Kidney (tissue), 13 donors: ENCODE measurements at regions not wholly inside any gene's neighbourhood (a gene's known extent, or its start where the extent isn't known, plus 50 kb on each side); places are given as distances from the start of the nearest gene placed in this dataset.

Experiments used
- DNase-seq, 5 donors: peaks; one replicate each; pipeline ENCODE4 v3.0.0-alpha.2; 2013 to 2020
- FAIRE-seq: peaks from 2 replicates; lab custom pipeline; 2012; peaks lifted over from hg19 to GRCh38; lab: Jason Lieb, UNC
- H3K27ac ChIP-seq, 2 donors: one replicate each; pipeline ENCODE4 v1.7.0; 2013; ENCODE audit warnings: low read depth in 2 of 2, low read length in 2 of 2, inconsistent platforms in 1 of 2
- H3K27me3 ChIP-seq: one replicate; pipeline ENCODE4 v1.7.1; 2013; ENCODE audit warnings: low read length, inconsistent platforms; ENCODE audit not compliant: control insufficient read depth, insufficient read depth
- H3K36me3 ChIP-seq, 3 donors: one replicate each; pipeline versions ENCODE4 v1.7.0 to v1.7.1; 2013; ENCODE audit warnings: low read length in 3 of 3, control low read depth in 1 of 3, inconsistent platforms in 1 of 3; ENCODE audit not compliant: insufficient read depth in 3 of 3, control insufficient read depth in 2 of 3
- H3K4me1 ChIP-seq, 3 donors: one replicate each; pipeline versions ENCODE4 v1.7.0 to v1.7.1; 2013; ENCODE audit warnings: low read length in 3 of 3, inconsistent platforms in 1 of 3, low read depth in 1 of 3; ENCODE audit not compliant: control insufficient read depth in 2 of 3, insufficient read depth in 2 of 3
- H3K4me3 ChIP-seq, 3 donors: one replicate each; pipeline versions ENCODE4 v1.7.0 to v1.8.1; 2013; ENCODE audit warnings: low read length in 3 of 3, control low read depth in 1 of 3, inconsistent platforms in 1 of 3
- H3K9ac ChIP-seq, 3 donors: one replicate each; pipeline versions ENCODE4 v1.7.0 to v1.7.1; 2013; ENCODE audit warnings: low read length in 3 of 3, control low read depth in 1 of 3, inconsistent platforms in 1 of 3
- H3K9me3 ChIP-seq, 3 donors: one replicate each; pipeline versions ENCODE4 v1.7.0 to v1.7.1; 2013; ENCODE audit warnings: low read length in 3 of 3, control low read depth in 1 of 3, inconsistent platforms in 1 of 3; ENCODE audit not compliant: control insufficient read depth in 2 of 3, insufficient read depth in 1 of 3
- intact Hi-C: fragments of 100-400 bp; cut with DNase I; formaldehyde crosslinking; loops from one replicate; pipeline ENCODE4 v1.11.1; 2022
- TF ChIP-seq, protein P1 (sequence below): IDR thresholded peaks from 3 replicates; pipeline ENCODE4 v1.5.1; 2012; ENCODE audit warnings: mild to moderate bottlenecking, moderate library complexity, borderline replicate concordance; ENCODE audit not compliant: insufficient read depth; ENCODE audit errors: extremely low read depth
- donor health status: control.
- donor health status: control.
- donor health status: control.
- donor health status: control.
- donor health status: control.
- donor health status: DM: yes; HTN: yes; CAD: no.
- donor health status: Normal renal cell carcinoma (clear cell type).

DNA sequence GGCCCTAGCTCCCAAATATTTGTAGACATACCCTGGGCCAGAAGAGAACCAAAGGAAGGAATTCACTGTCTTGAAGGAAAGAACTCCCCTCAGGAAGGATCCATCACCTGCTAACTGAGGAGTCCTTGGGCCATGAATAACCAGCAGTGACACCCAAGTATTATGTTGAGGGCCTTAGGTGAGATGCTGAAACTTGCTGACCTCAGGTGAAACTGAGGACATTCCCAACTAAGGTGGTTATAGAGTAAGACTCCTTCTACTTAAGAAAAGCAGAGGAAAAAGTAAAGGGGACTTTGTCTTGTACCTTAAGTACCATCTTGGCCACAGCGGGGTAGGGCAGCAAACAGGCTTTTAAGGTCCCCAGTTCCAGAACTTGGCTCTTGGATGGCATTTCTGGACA, 491.7 kb downstream of the C6orf118 start:
- DNase-seq (no peak), FAIRE-seq (no peak)
- intact Hi-C loops, result no loop called here
- H3K4me1 ChIP-seq, result no peaks in the 10 kb centered on the region
- H3K4me3 ChIP-seq, result no peak overlapping the region
- H3K9ac ChIP-seq, result no peak overlapping the region
- H3K27ac ChIP-seq, result no peak overlapping the region
- peaks cover 0 to 5% (median 2%) of the 10 kb centered on the region in 3 donors for H3K9me3 ChIP-seq
- H3K27me3 ChIP-seq, result no peaks in the 10 kb centered on the region
- TF ChIP-seq, protein P1, sequence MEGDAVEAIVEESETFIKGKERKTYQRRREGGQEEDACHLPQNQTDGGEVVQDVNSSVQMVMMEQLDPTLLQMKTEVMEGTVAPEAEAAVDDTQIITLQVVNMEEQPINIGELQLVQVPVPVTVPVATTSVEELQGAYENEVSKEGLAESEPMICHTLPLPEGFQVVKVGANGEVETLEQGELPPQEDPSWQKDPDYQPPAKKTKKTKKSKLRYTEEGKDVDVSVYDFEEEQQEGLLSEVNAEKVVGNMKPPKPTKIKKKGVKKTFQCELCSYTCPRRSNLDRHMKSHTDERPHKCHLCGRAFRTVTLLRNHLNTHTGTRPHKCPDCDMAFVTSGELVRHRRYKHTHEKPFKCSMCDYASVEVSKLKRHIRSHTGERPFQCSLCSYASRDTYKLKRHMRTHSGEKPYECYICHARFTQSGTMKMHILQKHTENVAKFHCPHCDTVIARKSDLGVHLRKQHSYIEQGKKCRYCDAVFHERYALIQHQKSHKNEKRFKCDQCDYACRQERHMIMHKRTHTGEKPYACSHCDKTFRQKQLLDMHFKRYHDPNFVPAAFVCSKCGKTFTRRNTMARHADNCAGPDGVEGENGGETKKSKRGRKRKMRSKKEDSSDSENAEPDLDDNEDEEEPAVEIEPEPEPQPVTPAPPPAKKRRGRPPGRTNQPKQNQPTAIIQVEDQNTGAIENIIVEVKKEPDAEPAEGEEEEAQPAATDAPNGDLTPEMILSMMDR, result no peak
- H3K36me3 ChIP-seq, result no peaks in the 10 kb centered on the region

DNA sequence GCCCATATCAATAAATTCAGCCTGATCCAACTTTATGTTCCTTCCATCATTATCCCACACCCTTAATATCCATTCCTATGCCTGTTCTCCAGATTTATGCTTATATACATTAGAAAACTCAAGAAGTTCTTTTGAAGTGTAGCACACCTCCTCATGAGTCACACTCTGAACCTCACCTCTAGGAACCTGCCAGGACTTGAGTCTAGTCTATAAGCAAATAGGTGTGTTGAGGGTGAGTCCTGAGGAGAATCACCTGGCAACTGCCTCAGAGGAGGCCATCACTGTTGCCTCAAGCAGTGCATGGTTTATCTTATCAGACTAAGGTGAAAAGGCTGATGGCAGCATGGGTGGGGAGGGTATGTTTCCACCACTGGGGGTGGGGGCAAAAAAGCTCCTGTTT, 496.7 kb downstream of the C6orf118 start:
- H3K9ac ChIP-seq, result no peak overlapping the region
- FAIRE-seq, result no peak
- no peak for DNase-seq
- peaks cover 0 to 5% (median 2%) of the 10 kb centered on the region in 3 donors for H3K9me3 ChIP-seq
- no peaks in the 10 kb centered on the region for H3K27me3 ChIP-seq
- no peak overlapping the region for H3K27ac ChIP-seq
- TF ChIP-seq, protein P1, result no peak
- no peaks in the 10 kb centered on the region for H3K4me1 ChIP-seq
- no peak overlapping the region for H3K4me3 ChIP-seq
- H3K36me3 ChIP-seq, result no peaks in the 10 kb centered on the region
- intact Hi-C loops, result no loop called here

DNA sequence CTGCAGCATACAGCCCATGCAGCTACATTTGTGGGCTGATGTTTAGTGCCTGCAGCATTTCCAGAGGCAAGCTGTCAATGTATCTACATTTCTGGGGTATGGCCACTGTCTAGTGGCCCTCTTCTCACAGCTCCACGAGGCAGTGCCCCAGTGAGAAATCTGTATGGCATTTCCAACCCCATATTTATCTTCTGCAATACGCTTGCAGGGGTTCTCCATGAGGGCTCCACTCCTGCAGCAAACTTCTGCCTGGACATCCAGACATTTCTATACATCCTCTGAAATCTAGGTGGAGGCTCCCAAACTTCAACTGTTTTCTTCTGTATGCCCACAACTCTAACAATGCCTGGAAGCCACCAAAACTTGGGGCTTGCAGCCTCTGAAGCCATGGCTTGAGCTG, 502.3 kb downstream of the C6orf118 start:
- FAIRE-seq, result no peak
- Histone ChIP-seq H3K4me1 (no peaks in the 10 kb centered on the region), H3K27me3 (no peaks in the 10 kb centered on the region), H3K9ac (no peak overlapping the region), H3K27ac (no peak overlapping the region), H3K36me3 (no peaks in the 10 kb centered on the region), H3K4me3 (no peak overlapping the region), H3K9me3 (no peaks in the 10 kb centered on the region)
- intact Hi-C loops, result no loop called here
- no peak for DNase-seq
- TF ChIP-seq, protein P1, result no peak

DNA sequence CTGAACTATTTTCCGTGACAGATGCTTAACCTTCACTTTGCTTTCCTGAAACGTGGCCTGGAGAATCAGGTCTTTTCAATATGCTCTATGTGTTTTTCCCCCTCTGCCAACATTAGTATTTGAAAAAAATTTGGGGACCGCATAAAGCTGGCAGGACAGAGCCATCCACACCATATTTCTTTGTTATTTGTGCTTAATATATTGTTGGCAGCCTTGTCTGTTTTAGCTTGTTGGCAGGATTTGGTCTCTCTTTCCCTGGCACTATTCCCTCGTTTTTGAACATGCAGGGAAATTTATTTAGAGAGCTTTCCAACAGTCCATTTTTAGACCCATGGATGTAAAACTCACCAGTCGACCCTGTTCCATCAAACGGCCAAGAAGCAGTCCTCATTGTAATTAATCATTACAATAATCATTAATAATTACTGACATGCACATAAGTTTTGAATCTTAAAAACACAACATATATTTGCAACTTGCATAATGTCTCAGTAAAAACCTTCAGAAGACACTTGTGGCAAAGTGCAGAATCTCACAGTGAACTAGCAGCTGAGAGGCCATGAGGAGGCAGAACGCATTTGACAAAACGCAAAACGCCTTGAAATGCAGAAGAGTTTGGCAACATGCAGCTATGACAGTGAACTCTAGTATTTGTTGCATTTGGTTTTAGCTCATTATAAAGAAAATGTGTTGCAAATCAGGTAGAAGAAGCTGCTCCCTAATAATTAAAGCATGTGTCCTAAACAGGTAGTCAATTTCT, 514.2 kb downstream of the C6orf118 start:
- no peak overlapping the region for H3K4me3 ChIP-seq
- DNase-seq, result no peak
- no peaks in the 10 kb centered on the region for H3K27me3 ChIP-seq
- H3K9ac ChIP-seq, result no peak overlapping the region
- H3K4me1 ChIP-seq, result no peaks in the 10 kb centered on the region
- no peaks in the 10 kb centered on the region for H3K9me3 ChIP-seq
- TF ChIP-seq, protein P1, result no peak
- H3K27ac ChIP-seq, result no peak overlapping the region
- FAIRE-seq, result no peak
- no peaks in the 10 kb centered on the region for H3K36me3 ChIP-seq
- intact Hi-C loops, result no loop called here
